NCI-H1048 (cell line): ENCODE measurements at regions not wholly inside any gene's neighbourhood (a gene's known extent, or its start where the extent isn't known, plus 50 kb on each side); places are given as distances from the start of the nearest gene placed in this dataset.
"Not testable (repeated sequence)": the region's sequence is repeated elsewhere in the genome, so short reads cannot be mapped to it uniquely, and the experiment has no call there.

Experiments
- DNase-seq: peaks from one replicate; lab custom pipeline; 2025; lab: John Stamatoyannopoulos, UW

GRCh38 chr7:81226234-81226633 is 307.4 kb upstream of the SEMA3C start:
- DNase-seq: no peak

GRCh38 chr7:81222692-81223091 is 303.8 kb upstream of the SEMA3C start:
- not testable (repeated sequence) for DNase-seq

GRCh38 chr7:81221527-81222217 is 302.8 kb upstream of the SEMA3C start:
- DNase-seq: no peak

DNA sequence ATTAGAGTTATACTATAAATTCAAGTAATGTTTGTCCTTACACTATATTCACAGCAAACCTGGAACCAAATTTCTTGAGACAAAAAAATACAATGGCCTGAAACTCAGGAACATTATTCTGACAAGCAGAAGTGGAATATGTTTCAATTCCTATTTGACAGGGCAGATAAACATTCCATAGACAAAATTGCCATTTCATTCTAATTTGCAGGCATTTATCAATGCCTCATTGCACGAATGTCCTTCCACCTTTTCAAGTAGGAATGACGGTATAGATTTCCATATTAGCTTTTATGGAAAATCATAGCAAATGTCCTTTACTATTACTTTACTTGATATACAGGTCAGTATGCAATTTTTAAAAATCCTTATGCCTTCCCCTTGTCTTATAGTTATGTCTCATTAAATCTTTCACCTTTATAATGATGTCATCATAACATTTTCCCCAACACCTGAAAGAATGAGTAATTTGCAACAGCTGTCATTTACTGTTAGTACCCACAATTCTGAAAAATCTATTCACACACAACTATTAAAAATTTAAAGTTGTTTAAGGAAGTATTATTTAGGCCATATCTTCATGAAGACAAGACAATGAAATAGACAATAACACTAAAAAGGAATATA is 299.7 kb upstream of the SEMA3C start:
- no peak for DNase-seq

DNA sequence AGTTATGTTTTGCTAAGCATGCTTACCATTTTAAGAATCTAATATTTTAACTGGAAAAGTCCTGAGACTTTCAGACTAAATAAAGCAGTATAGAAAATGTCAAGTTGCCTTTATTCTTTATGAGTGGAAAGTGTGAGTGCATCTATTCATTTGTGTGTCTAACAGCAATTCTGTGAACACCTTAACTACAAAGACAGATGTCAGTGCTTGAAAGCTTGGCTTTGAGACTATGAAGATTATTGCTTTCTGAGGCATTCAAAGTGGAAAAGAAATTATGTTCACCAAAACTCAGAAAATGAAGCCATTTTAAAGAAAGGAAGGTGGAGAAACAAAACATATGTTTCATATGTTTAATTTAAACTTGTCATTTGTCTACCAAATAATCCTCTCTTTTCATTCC is 294.5 kb upstream of the SEMA3C start:
- DNase-seq: no peak

DNA sequence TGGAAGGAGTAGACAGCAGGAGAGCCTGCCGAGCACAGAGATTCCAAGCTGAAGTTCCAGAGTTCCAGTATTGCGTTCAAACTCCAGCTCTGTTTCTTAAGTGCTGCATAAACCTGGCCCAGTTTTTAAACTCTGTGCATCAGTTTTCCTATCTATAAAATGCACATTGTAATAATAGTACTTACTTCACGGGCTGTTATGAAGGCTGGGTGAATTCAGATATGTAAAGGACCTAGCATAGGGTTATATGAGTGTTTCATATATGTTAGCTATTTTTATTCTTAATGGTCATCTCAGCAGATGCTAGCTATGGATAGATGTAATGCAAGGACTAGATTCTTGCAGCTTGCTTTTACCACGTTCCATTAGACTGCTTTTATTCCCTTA is 293.1 kb upstream of the SEMA3C start:
- no peak for DNase-seq

DNA sequence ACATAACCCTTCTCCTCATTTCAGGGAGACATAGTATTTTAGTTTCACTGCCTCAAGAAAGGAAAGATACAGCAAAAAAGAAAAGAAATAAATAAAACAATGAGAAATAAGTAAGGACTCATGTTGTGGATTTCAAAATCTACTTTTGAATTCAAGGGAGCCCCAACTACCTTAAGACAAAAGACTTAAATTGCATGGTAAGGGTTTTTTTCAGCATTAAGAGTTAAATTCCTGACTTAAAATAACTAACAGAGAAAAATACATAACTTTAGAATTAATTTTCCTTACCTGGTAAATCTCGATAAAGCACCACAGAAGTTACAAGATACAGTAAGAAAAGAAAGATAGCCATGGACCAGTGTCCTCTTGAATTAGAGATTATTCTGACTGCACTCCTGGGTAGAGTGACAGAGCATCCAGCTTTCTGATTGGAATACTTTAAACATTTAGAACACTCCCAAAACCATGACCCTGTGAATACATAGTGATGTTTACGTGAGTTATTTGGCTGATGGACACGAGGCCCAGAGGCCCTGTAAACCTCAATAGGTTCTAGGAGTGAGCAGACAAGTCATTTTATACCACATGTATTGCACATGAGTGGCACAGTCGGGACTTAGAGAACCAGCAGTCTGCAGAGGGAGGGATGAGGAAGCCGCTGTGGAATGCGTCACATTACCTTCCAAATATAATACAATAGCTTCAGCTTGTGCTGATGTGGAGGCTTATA is 292.5 kb upstream of the SEMA3C start:
- DNase-seq: no peak

DNA sequence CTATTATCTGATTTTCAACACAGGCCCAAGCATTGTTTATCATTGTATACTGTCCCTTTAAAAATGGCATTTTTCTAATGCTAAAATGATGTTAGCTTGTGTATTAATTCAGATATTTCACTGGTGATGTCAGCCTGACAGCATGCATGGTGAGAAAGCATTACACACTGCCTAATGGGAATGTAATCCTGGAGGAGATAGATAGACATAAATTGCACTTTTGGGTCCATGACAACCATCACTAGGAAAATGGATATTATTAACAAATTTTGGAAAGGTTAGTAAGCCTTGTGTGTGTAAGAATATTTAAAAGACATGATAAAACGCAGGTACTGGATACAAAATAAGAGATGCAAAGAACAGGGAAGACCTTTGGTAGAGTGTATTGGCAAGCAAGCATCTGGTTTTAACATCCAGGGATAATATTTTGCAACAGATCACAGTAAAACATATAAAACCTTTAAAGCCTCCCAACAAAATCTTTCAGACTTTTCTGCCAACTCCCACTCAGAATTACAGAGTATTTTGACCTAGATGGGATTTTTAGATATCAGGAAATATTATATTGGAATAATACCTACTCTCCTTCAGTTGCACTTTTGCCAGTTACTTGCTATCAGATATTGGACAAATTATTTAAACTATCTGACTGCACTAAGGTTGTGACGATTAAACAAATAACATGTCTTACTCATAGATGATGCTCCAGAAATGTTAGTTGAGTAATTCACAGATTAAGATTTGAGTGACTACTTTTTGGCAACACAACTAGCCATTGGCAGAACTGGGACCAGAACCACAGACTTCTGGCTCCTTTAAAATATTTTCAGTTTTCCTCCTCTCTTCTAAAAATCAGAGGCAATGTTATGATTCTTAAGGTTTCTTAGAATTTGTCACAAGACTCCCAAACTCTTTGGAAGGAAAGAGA is 291.6 kb upstream of the SEMA3C start:
- no peak for DNase-seq

- DNase-seq: no peak
These were observed 290.2 kb upstream of the SEMA3C start for GRCh38 chr7:81209059-81209458.

- DNase-seq: no peak
These were observed 288.9 kb upstream of the SEMA3C start for GRCh38 chr7:81207801-81208200.

- DNase-seq: no peak
These were observed 288.0 kb upstream of the SEMA3C start for GRCh38 chr7:81206667-81207360.

GRCh38 chr7:81206217-81206616 is 287.4 kb upstream of the SEMA3C start:
- no peak for DNase-seq

DNA sequence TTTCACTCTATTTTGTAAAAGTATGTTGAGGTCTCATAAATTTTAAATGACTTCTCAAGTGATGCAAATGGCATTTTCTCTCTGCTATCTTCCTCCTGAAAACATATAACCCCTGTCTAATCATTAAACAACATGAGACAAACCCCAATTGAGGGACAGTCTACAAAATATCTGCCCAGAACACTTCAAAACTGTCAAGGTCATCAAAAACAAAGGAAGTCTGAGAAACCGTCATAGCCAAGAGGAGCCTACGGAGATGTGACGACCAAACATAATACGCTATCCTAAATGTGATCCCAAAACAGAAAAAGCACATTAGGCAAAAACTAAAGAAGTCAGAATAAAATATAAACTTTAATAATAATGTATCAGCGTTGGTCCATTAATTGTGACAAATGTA is 282.3 kb upstream of the SEMA3C start:
- DNase-seq: no peak

DNA sequence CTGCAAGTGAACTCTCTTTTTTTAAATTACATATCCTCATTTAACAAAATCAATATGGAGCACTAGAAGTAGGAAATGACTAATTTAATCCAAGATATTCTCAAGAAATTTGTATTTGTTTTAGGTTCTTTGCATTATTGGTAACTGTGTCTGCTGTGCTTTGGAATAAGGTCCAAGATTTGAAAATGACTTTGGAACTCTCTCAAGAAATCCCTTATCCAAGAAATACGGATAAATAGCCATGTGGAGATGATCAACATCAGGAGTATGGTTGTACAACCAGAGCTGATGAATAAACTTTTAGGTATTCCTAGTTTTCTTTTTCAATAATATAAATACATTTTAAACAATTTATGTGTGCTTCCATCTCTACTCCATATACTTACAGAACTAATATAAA is 279.9 kb upstream of the SEMA3C start:
- no peak for DNase-seq

GRCh38 chr7:81197266-81197665 is 278.4 kb upstream of the SEMA3C start:
- DNase-seq: no peak

GRCh38 chr7:81195033-81195432 is 276.2 kb upstream of the SEMA3C start:
- DNase-seq: no peak

DNA sequence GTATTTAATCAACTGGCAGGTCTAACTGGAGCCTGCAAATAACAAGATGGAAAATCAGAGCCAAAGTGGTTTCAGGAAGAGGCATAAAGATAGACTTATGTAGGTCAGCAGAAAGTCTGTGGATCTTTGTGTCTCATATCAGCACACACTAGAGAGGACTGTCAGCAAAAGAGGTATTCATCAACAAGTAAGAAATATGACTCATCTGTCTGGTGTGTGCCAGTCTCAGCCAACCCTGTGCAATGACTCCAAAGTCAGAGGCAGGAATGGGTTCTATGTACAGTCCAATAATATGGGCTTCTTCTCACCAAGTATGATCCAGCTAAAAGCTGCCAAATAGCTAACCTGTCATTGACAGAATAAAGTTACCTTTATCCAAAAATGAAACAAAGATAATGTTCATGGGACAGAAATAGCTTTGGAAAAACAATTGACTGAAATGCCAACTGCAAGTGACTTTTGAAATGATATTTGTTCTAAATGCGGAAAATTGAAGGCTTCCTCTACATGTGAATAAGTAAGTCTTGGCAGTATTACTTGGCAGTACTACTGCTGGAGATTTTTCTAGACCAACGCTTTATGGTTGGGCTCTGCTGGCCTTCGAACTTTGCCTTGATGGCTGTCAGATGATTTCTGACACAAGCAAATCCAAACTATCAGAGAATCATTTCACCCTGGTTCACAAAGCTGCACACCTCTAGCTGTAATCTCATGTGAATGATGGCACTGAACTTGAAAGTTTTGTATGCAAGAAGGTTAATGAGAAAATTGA is 272.3 kb upstream of the SEMA3C start:
- no peak for DNase-seq

DNA sequence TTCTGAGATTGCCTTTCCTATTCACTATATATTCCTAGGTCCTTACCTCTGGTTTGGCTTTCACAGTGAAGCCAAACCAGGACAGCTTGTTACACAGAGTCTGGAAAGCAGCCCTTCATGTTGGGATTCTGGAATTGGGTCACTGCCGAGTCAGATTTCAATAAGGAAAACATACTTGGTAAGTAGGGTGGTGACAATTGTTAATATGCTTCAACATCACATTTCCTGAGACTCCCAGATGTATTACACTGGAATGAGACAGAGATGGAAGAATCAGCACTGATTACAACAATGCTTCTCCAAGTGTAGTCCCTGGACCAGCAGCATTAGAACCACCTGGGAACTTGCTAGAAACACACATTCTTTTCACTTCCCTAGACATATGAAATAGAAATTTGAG is 268.9 kb upstream of the SEMA3C start:
- no peak for DNase-seq

DNA sequence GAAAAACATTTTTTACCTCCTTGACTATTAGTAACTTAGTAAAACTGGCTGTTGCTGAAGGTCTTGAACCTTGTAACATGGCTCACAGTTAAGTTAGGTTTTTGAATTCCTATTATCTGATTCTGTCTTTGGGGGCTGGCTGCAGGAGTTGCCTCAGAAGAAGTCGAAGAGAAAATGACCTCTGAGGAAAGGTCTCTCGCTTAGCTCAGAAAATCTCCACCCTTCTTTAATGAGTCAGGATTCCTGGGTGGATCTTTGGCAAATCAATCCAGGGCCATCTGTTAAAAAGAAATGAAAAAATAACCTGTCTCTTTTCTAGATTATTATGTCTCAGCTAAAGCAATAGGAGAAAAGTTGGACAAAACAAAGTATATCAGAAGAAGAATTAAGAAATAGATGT is 267.8 kb upstream of the SEMA3C start:
- no peak for DNase-seq

GRCh38 chr7:81185072-81185471 is 266.2 kb upstream of the SEMA3C start:
- no peak for DNase-seq

GRCh38 chr7:81183326-81183725 is 264.5 kb upstream of the SEMA3C start:
- DNase-seq: no peak
